ENCODE measurements at regions not wholly inside any gene's neighbourhood (a gene's known extent, or its start where the extent isn't known, plus 50 kb on each side); places are given as distances from the start of the nearest gene placed in this dataset.

GRCh38 chr5:44714871-44715561 lies 93.7 kb upstream of the MRPS30 start:
- no peak for ATAC-seq

GRCh38 chr5:44713446-44713845 lies 95.3 kb upstream of the MRPS30 start:
- no peak for ATAC-seq
- no peak for TF ChIP-seq ZNF8 (CRISPR knock-in tag; IDR thresholded peaks at IDR 0.05)
- no peak for TF ChIP-seq CSDC2 (CRISPR knock-in tag; IDR thresholded peaks at IDR 0.05)
- no peak for TF ChIP-seq POU6F1 (CRISPR knock-in tag; IDR thresholded peaks at IDR 0.05; ENCODE audit: borderline replicate concordance, low read depth)
- no peak for TF ChIP-seq PPARA (CRISPR knock-in tag; IDR thresholded peaks at IDR 0.05; ENCODE audit: borderline replicate concordance)
- no peak for TF ChIP-seq ZC3H10 (CRISPR knock-in tag; IDR thresholded peaks at IDR 0.05)
- TF ChIP-seq ESRRG (CRISPR knock-in tag; IDR thresholded peaks at IDR 0.05), result no peak
- TF ChIP-seq OSR1 (CRISPR knock-in tag; IDR thresholded peaks at IDR 0.05), result no peak

More at GRCh38 chr5:44714871-44715561, 93.7 kb upstream of the MRPS30 start:
- no peak for TF ChIP-seq ZNF565 (CRISPR knock-in tag; conservative IDR thresholded peaks at IDR 0.05; ENCODE audit: low read depth)
- no peak for TF ChIP-seq RARB (CRISPR knock-in tag; IDR thresholded peaks at IDR 0.05)
- no peak for TF ChIP-seq ZNF70 (CRISPR knock-in tag; IDR thresholded peaks at IDR 0.05)
- TF ChIP-seq ARNTL (CRISPR knock-in tag; IDR thresholded peaks at IDR 0.05; ENCODE audit: borderline replicate concordance, low read depth), result no peak
- TF ChIP-seq TOX (CRISPR knock-in tag; IDR thresholded peaks at IDR 0.05; ENCODE audit: borderline replicate concordance), result no peak
- TF ChIP-seq GLIS3 (CRISPR knock-in tag; IDR thresholded peaks at IDR 0.05), result no peak
- no peak for TF ChIP-seq CREB5 (CRISPR knock-in tag; IDR thresholded peaks at IDR 0.05; ENCODE audit: low read depth)
- no peak for TF ChIP-seq CSRNP3 (CRISPR knock-in tag; IDR thresholded peaks at IDR 0.05)
- TF ChIP-seq CSDC2 (CRISPR knock-in tag; IDR thresholded peaks at IDR 0.05), result no peak
- no peak for TF ChIP-seq TCF4 (CRISPR knock-in tag; IDR thresholded peaks at IDR 0.05; ENCODE audit: borderline replicate concordance)

- no peak for ATAC-seq
- TF ChIP-seq PPARA (CRISPR knock-in tag; IDR thresholded peaks at IDR 0.05; ENCODE audit: borderline replicate concordance) (no peak), ZNF8 (CRISPR knock-in tag; IDR thresholded peaks at IDR 0.05) (no peak), CSDC2 (CRISPR knock-in tag; IDR thresholded peaks at IDR 0.05) (no peak), SNAI2 (CRISPR knock-in tag; IDR thresholded peaks at IDR 0.05) (no peak), TCF4 (CRISPR knock-in tag; IDR thresholded peaks at IDR 0.05; ENCODE audit: borderline replicate concordance) (no peak), ESRRG (CRISPR knock-in tag; IDR thresholded peaks at IDR 0.05) (no peak), POU6F1 (CRISPR knock-in tag; IDR thresholded peaks at IDR 0.05; ENCODE audit: borderline replicate concordance, low read depth) (no peak), PATZ1 (CRISPR knock-in tag; IDR thresholded peaks at IDR 0.05; ENCODE audit: borderline replicate concordance) (no peak), TSHZ2 (CRISPR knock-in tag; IDR thresholded peaks at IDR 0.05) (no peak), ARNTL (CRISPR knock-in tag; IDR thresholded peaks at IDR 0.05; ENCODE audit: borderline replicate concordance, low read depth) (no peak), OSR1 (CRISPR knock-in tag; IDR thresholded peaks at IDR 0.05) (no peak), BACH2 (CRISPR knock-in tag; IDR thresholded peaks at IDR 0.05; ENCODE audit: borderline replicate concordance) (no peak), ZC3H10 (CRISPR knock-in tag; IDR thresholded peaks at IDR 0.05) (no peak), ZFP30 (CRISPR knock-in tag; IDR thresholded peaks at IDR 0.05) (no peak), GLIS3 (CRISPR knock-in tag; IDR thresholded peaks at IDR 0.05) (no peak), TOX (CRISPR knock-in tag; IDR thresholded peaks at IDR 0.05; ENCODE audit: borderline replicate concordance) (no peak)
Measured at GRCh38 chr5:44711901-44712300, 96.8 kb upstream of the MRPS30 start.
